GM12873 (cell line): ENCODE measurements at regions not wholly inside any gene's neighbourhood (a gene's known extent, or its start where the extent isn't known, plus 50 kb on each side); places are given as distances from the start of the nearest gene placed in this dataset.

Experiments used
- CTCF ChIP-seq: IDR thresholded peaks from 2 replicates; pipeline ENCODE4 v1.5.1; 2012; ENCODE audit warnings: low read depth, mild to moderate bottlenecking, moderate library complexity, low read length, control low read depth; ENCODE audit not compliant: insufficient read depth; ENCODE audit errors: missing control alignments

GRCh38 chr14:30108975-30109700 lies 181.5 kb upstream of the PRKD1 start:
- no peak for TF ChIP-seq CTCF

GRCh38 chr14:30114051-30114450 lies 186.4 kb upstream of the PRKD1 start:
- TF ChIP-seq CTCF: no peak

- TF ChIP-seq CTCF: no peak
These were observed 188.1 kb upstream of the PRKD1 start for GRCh38 chr14:30115756-30116155.

GRCh38 chr14:30118992-30119640 lies 191.5 kb upstream of the PRKD1 start:
- no peak for TF ChIP-seq CTCF

- TF ChIP-seq CTCF: no peak
These were observed 197.8 kb upstream of the PRKD1 start for GRCh38 chr14:30125322-30125979.

GRCh38 chr14:30129807-30130206 lies 202.2 kb upstream of the PRKD1 start:
- TF ChIP-seq CTCF: no peak

GRCh38 chr14:30131581-30132097 lies 204.0 kb upstream of the PRKD1 start:
- TF ChIP-seq CTCF: no peak
